HCT116 (cell line): ENCODE measurements at regions not wholly inside any gene's neighbourhood (a gene's known extent, or its start where the extent isn't known, plus 50 kb on each side); places are given as distances from the start of the nearest gene placed in this dataset.

ENCODE experiments used
- ATAC-seq: fragments of 200-7000 bp; cut with Tn5 transposase; 2 replicates; pipeline ENCODE4 v1.9.1; 2020; ENCODE audit warnings: mild to moderate bottlenecking, moderate library complexity
- BruUV-seq: library from RNA; stranded (reverse); fragments of 400-500 nt; replicated peaks from 2 replicates; lab custom pipeline; 2021; lab: Mats Ljungman, UMichigan
- CTCF ChIA-PET: fragments of 300-600 bp; sonication (Branson Sonifier 250); formaldehyde crosslinking; loops from one replicate; lab custom pipeline; 2021; ENCODE audit warnings: antibody characterized with exemption; lab: Charles Lee
- POLR2A ChIA-PET: fragments of 300-600, 350-600 bp; sonication (Branson Sonifier 250); formaldehyde crosslinking; loops from one replicate; lab custom pipeline; 2021; ENCODE audit warnings: antibody characterized with exemption; lab: Charles Lee
- RAD21 ChIA-PET, 2 experiments: fragments of 300-600 bp; sonication (Branson Sonifier 250); formaldehyde crosslinking; loops; one replicate each; lab custom pipeline; 2023; ENCODE audit warnings: low total read pairs in 2 of 2; ENCODE audit not compliant: uncharacterized antibody in 2 of 2, unreplicated experiment in 2 of 2, low non-redundant PET in 1 of 2; lab: Charles Lee
- DNase-seq: peaks from one replicate; pipeline ENCODE4 v3.0.0-alpha.2; 2010; ENCODE audit warnings: low read depth, low spot score
- H2AFZ ChIP-seq: fragments of 200-600 bp; shearing (Covaris generic), sonication (generic); 2 replicates; pipeline ENCODE4 v1.6.1; 2017; ENCODE audit warnings: low read depth, mixed run types, mixed read lengths, antibody characterized with exemption, low read length; ENCODE audit not compliant: poor library complexity, severe bottlenecking
- H3K27ac ChIP-seq: 2 replicates; pipeline ENCODE4 v1.5.1; 2012; ENCODE audit warnings: low read depth, low read length
- H3K27me3 ChIP-seq: fragments of 200-600 bp; sonication (generic); 2 replicates; pipeline ENCODE4 v1.6.1; 2016; ENCODE audit warnings: mixed run types, low read length, mixed read lengths; ENCODE audit not compliant: insufficient read depth
- H3K36me3 ChIP-seq, 2 experiments: fragments of 200-500 bp in 1 of 2; fragments of 200-600 bp in 1 of 2; sonication (Bioruptor generic) in 1 of 2; sonication (generic) in 1 of 2; 2 replicates each; pipeline versions ENCODE4 v1.5.1 to v1.6.1; 2014 to 2016; ENCODE audit warnings: low read length in 2 of 2, inconsistent platforms in 1 of 2, mixed read lengths in 1 of 2, mixed run types in 1 of 2; ENCODE audit not compliant: insufficient read depth in 2 of 2, control insufficient read depth in 1 of 2
- H3K4me1 ChIP-seq, 2 experiments: fragments of 200-600 bp in 1 of 2; sonication (generic) in 1 of 2; 2 replicates each; pipeline versions ENCODE4 v1.5.1 to v1.6.1; 2012 to 2017; ENCODE audit warnings: low read length in 2 of 2, inconsistent platforms in 1 of 2, mild to moderate bottlenecking in 1 of 2, mixed read lengths in 1 of 2, mixed run types in 1 of 2, moderate library complexity in 1 of 2; ENCODE audit not compliant: insufficient read depth in 2 of 2, control insufficient read depth in 1 of 2
- H3K4me2 ChIP-seq: fragments of 200-600 bp; sonication (generic); 2 replicates; pipeline ENCODE4 v1.6.1; 2017; ENCODE audit warnings: mixed run types, low read length, mixed read lengths
- H3K4me3 ChIP-seq, 2 experiments: fragments of 200-600 bp in 1 of 2; sonication (generic) in 1 of 2; replicated peaks in 1 of 2; 2 replicates each; pipeline ENCODE4 v1.5.1; 2011 to 2016; ENCODE audit warnings: low read length in 2 of 2, control low read depth in 1 of 2, low read depth in 1 of 2, mild to moderate bottlenecking in 1 of 2, mixed read lengths in 1 of 2, mixed run types in 1 of 2
- H3K79me2 ChIP-seq: fragments of 200-600 bp; sonication (generic); 2 replicates; pipeline ENCODE4 v1.6.1; 2017; ENCODE audit warnings: mild to moderate bottlenecking, mixed run types, low read length, moderate library complexity, mixed read lengths; ENCODE audit not compliant: insufficient read depth
- H3K9ac ChIP-seq: fragments of 200-600 bp; sonication (generic); 2 replicates; pipeline ENCODE4 v1.6.1; 2016; ENCODE audit warnings: low read length, mixed read lengths
- H3K9me2 ChIP-seq: fragments of 200-600 bp; sonication (generic), shearing (Covaris generic); 2 replicates; pipeline ENCODE4 v1.6.1; 2017; ENCODE audit warnings: mixed run types, mild to moderate bottlenecking, moderate library complexity; ENCODE audit not compliant: insufficient read depth
- H3K9me3 ChIP-seq, 2 experiments: fragments of 200-500 bp in 1 of 2; fragments of 200-600 bp in 1 of 2; sonication (Bioruptor generic) in 1 of 2; sonication (generic) in 1 of 2; 2 replicates each; pipeline ENCODE4 v1.6.1; 2014 to 2017; ENCODE audit warnings: low read length in 2 of 2, mixed read lengths in 2 of 2, inconsistent platforms in 1 of 2, low read depth in 1 of 2, mild to moderate bottlenecking in 1 of 2, mixed run types in 1 of 2, moderate library complexity in 1 of 2; ENCODE audit not compliant: control insufficient read depth in 1 of 2, insufficient read depth in 1 of 2
- H4K20me1 ChIP-seq: fragments of 200-600 bp; sonication (generic), shearing (Covaris generic); 2 replicates; pipeline ENCODE4 v1.6.1; 2017; ENCODE audit warnings: mixed run types, mild to moderate bottlenecking, moderate library complexity; ENCODE audit not compliant: insufficient read depth
- ATF3 ChIP-seq: IDR thresholded peaks from 2 replicates; pipeline ENCODE4 v1.6.1; 2012
- CBX3 ChIP-seq: IDR thresholded peaks from 2 replicates; pipeline ENCODE4 v1.6.1; 2012; ENCODE audit warnings: low read depth
- CEBPB ChIP-seq: IDR thresholded peaks from 2 replicates; pipeline ENCODE4 v1.6.1; 2012; ENCODE audit warnings: low read depth
- CTCF ChIP-seq, 3 experiments: fragments of 200-600 bp in 1 of 3; sonication (generic) in 1 of 3; IDR thresholded peaks in 2 of 3; conservative IDR thresholded peaks in 1 of 3; 2 replicates each; pipeline ENCODE4 v1.5.1; 2012 to 2017; ENCODE audit warnings: low read depth in 2 of 3, low read length in 2 of 3, antibody characterized with exemption in 1 of 3, borderline replicate concordance in 1 of 3, control low read depth in 1 of 3, mild to moderate bottlenecking in 1 of 3, mixed read lengths in 1 of 3, mixed run types in 1 of 3, moderate library complexity in 1 of 3; ENCODE audit not compliant: insufficient read depth in 1 of 3
- EGR1 ChIP-seq: IDR thresholded peaks from 2 replicates; pipeline ENCODE4 v1.6.1; 2012; ENCODE audit warnings: low read depth
- ELF1 ChIP-seq: IDR thresholded peaks from 2 replicates; pipeline ENCODE4 v1.6.1; 2012; ENCODE audit warnings: low read depth, borderline replicate concordance
- EZH2 ChIP-seq: fragments of 200-600 bp; sonication (generic); IDR thresholded peaks from 2 replicates; pipeline ENCODE4 v1.6.1; 2017; ENCODE audit warnings: antibody characterized with exemption, mixed run types
- EZH2phosphoT487 ChIP-seq: fragments of 200-600 bp; IDR thresholded peaks from 2 replicates; pipeline ENCODE4 v1.6.1; 2018; ENCODE audit warnings: antibody characterized with exemption, borderline replicate concordance
- FOSL1 ChIP-seq: IDR thresholded peaks from 2 replicates; pipeline ENCODE4 v1.6.1; 2012; ENCODE audit warnings: low read depth
- MAX ChIP-seq: IDR thresholded peaks from 2 replicates; pipeline ENCODE4 v1.6.1; 2012
- POLR2A ChIP-seq: IDR thresholded peaks from 2 replicates; pipeline ENCODE4 v1.7.0; 2011; ENCODE audit warnings: borderline replicate concordance; ENCODE audit not compliant: insufficient read depth, insufficient read length; ENCODE audit errors: extremely low read depth
- POLR2AphosphoS5 ChIP-seq: IDR thresholded peaks from 2 replicates; pipeline ENCODE4 v1.6.1; 2011; ENCODE audit warnings: mild to moderate bottlenecking, low read depth, low read length, moderate library complexity
- RAD21 ChIP-seq: IDR thresholded peaks from 2 replicates; pipeline ENCODE4 v1.6.1; 2012; ENCODE audit warnings: low read depth, mild to moderate bottlenecking
- SRF ChIP-seq: IDR thresholded peaks from 2 replicates; pipeline ENCODE4 v1.6.1; 2012; ENCODE audit warnings: low read depth
- YY1 ChIP-seq: IDR thresholded peaks from 2 replicates; pipeline ENCODE4 v1.6.1; 2011; ENCODE audit warnings: low read length, low read depth, moderate library complexity, mild to moderate bottlenecking; ENCODE audit not compliant: insufficient replicate concordance; ENCODE audit errors: extremely low read depth
- ZFX ChIP-seq: fragments of 450-650 bp; IDR thresholded peaks from 2 replicates; pipeline ENCODE4 v1.6.1; 2017
- ZNF274 ChIP-seq: fragments of 200-500 bp; sonication (Bioruptor generic); IDR thresholded peaks from 2 replicates; pipeline ENCODE4 v1.6.1; 2014; ENCODE audit warnings: mild to moderate bottlenecking, low read depth, low read length, inconsistent platforms
- intact Hi-C: fragments of 100-400 bp; cut with micrococcal nuclease; formaldehyde crosslinking; loops from 2 replicates; pipeline ENCODE4 v1.10.0; 2022

- CTCF ChIA-PET = no interaction called here
- TF ChIP-seq CEBPB (no peak), SRF (no peak), ZNF274 (no peak), POLR2AphosphoS5 (no peak), ATF3 (no peak), EGR1 (no peak), EZH2phosphoT487 (no peak), CTCF (IDR thresholded peaks at IDR 0.05 in 2 of 3, conservative IDR thresholded peaks at IDR 0.05 in 1 of 3; ENCODE audit: borderline replicate concordance in 1 of 3, insufficient read depth in 1 of 3, low read depth in 2 of 3, low read length in 2 of 3) (no peak), FOSL1 (no peak), YY1 (no peak), CBX3 (no peak), EZH2 (no peak), ZFX (no peak), RAD21 (no peak), POLR2A (no peak), ELF1 (no peak), MAX (no peak)
These were observed 291.1 kb upstream of the ZNF608 start for GRCh38 chr5:125037530-125037929.

More at GRCh38 chr5:125037530-125037929, 291.1 kb upstream of the ZNF608 start:
- H3K9me3 ChIP-seq = no peaks in the 10 kb centered on the region
- no peaks in the 10 kb centered on the region for H4K20me1 ChIP-seq
- H3K4me3 ChIP-seq = no peak overlapping the region
- ATAC-seq (no peak), DNase-seq (no peak)
- intact Hi-C loops = no loop called here
- H3K4me1 ChIP-seq = peaks cover 0 to 1% of the 10 kb centered on the region in 2 experiments; a peak in 2 of 4 replicates
- H3K27me3 ChIP-seq = no peaks in the 10 kb centered on the region
- no peaks in the 10 kb centered on the region for H3K36me3 ChIP-seq
- H2AFZ ChIP-seq = no peak overlapping the region
- BruUV-seq = no TSS peak
- no peaks in the 10 kb centered on the region for H3K9me2 ChIP-seq
- no peak overlapping the region for H3K9ac ChIP-seq
- ChIA-PET RAD21 (no interaction called here), POLR2A (no interaction called here)
- H3K27ac ChIP-seq = no peak overlapping the region
- H3K4me2 ChIP-seq = no peak overlapping the region
- no peaks in the 10 kb centered on the region for H3K79me2 ChIP-seq
